Ectodermal cell (in vitro differentiated cells): ENCODE measurements at regions not wholly inside any gene's neighbourhood (a gene's known extent, or its start where the extent isn't known, plus 50 kb on each side); places are given as distances from the start of the nearest gene placed in this dataset.

Experiments
- H3K27ac ChIP-seq: 2 replicates; pipeline ENCODE4 v1.7.0; 2013; ENCODE audit warnings: mild to moderate bottlenecking, low read depth, low read length; ENCODE audit not compliant: insufficient read depth, poor library complexity, severe bottlenecking
- H3K27me3 ChIP-seq: 2 replicates; pipeline ENCODE4 v1.7.0; 2013; ENCODE audit warnings: mild to moderate bottlenecking, low read length; ENCODE audit not compliant: insufficient read depth, control insufficient read depth, poor library complexity, severe bottlenecking
- H3K36me3 ChIP-seq: one replicate; pipeline ENCODE4 v1.7.0; 2013; ENCODE audit warnings: low read length; ENCODE audit not compliant: control insufficient read depth, insufficient read depth
- H3K4me1 ChIP-seq: one replicate; pipeline ENCODE4 v1.7.0; 2013; ENCODE audit warnings: low read length; ENCODE audit not compliant: control insufficient read depth, insufficient read depth
- H3K4me3 ChIP-seq: 2 replicates; pipeline ENCODE4 v1.7.0; 2013; ENCODE audit warnings: low read depth, low read length, control low read depth; ENCODE audit not compliant: insufficient read depth
- H3K9me3 ChIP-seq: 2 replicates; pipeline ENCODE4 v1.7.0; 2013; ENCODE audit warnings: mild to moderate bottlenecking, low read length, moderate library complexity; ENCODE audit not compliant: control insufficient read depth
- WGBS, 2 experiments: methylation state at CpG; one replicate each; pipeline ENCODE4 v1.1.7; 2013; ENCODE audit warnings: missing lambda C conversion rate in 2 of 2; 5-methylcytosine and 5-hydroxymethylcytosine counted together

- no peak overlapping the region for H3K4me3 ChIP-seq
- H3K27ac ChIP-seq: no peak overlapping the region
- 50 to 56% methylated on average over 3 of the region's 3 CpGs for WGBS, 2 experiments
- H3K4me1 ChIP-seq: no peaks in the 10 kb centered on the region
- no peaks in the 10 kb centered on the region for H3K9me3 ChIP-seq
- no peaks in the 10 kb centered on the region for H3K27me3 ChIP-seq
- H3K36me3 ChIP-seq: no peaks in the 10 kb centered on the region
These were observed 150.0 kb upstream of the RMST start for GRCh38 chr12:97312570-97313135.

- WGBS, 2 experiments: 89 to 91% methylated on average over 2 of the region's 2 CpGs
- H3K9me3 ChIP-seq: no peaks in the 10 kb centered on the region
These were observed 149.0 kb upstream of the RMST start for GRCh38 chr12:97313471-97314190.

GRCh38 chr12:97316321-97316720 is 146.3 kb upstream of the RMST start:
- H3K27me3 ChIP-seq: no peaks in the 10 kb centered on the region
- no peaks in the 10 kb centered on the region for H3K4me1 ChIP-seq
- no peaks in the 10 kb centered on the region for H3K9me3 ChIP-seq
- no peak overlapping the region for H3K4me3 ChIP-seq
- no peak overlapping the region for H3K27ac ChIP-seq
- 91 to 93% methylated on average over 2 of the region's 2 CpGs for WGBS, 2 experiments
- H3K36me3 ChIP-seq: no peaks in the 10 kb centered on the region

More at GRCh38 chr12:97313471-97314190, 149.0 kb upstream of the RMST start:
- H3K27ac ChIP-seq: no peak overlapping the region
- H3K4me3 ChIP-seq: no peak overlapping the region
- H3K4me1 ChIP-seq: no peaks in the 10 kb centered on the region
- no peaks in the 10 kb centered on the region for H3K36me3 ChIP-seq
- H3K27me3 ChIP-seq: no peaks in the 10 kb centered on the region

GRCh38 chr12:97321621-97322020 is 141.0 kb upstream of the RMST start:
- H3K4me1 ChIP-seq: peaks cover 15% of the 10 kb centered on the region
- 94 to 97% methylated on average over 4 of the region's 4 CpGs for WGBS, 2 experiments
- H3K27ac ChIP-seq: no peak overlapping the region
- H3K36me3 ChIP-seq: no peaks in the 10 kb centered on the region
- no peaks in the 10 kb centered on the region for H3K27me3 ChIP-seq
- H3K9me3 ChIP-seq: no peaks in the 10 kb centered on the region
- no peak overlapping the region for H3K4me3 ChIP-seq

GRCh38 chr12:97322388-97322787 is 140.2 kb upstream of the RMST start:
- 73 to 97% methylated on average over 2 to 3 of the region's 4 CpGs for WGBS, 2 experiments
- Histone ChIP-seq H3K27ac (no peak overlapping the region), H3K4me1 (peaks cover 15% of the 10 kb centered on the region)

GRCh38 chr12:97323154-97323553 is 139.4 kb upstream of the RMST start:
- WGBS, 2 experiments: 68 to 72% methylated on average over 4 of the region's 4 CpGs
- no peak overlapping the region for H3K4me3 ChIP-seq
- no peaks in the 10 kb centered on the region for H3K9me3 ChIP-seq
- H3K36me3 ChIP-seq: no peaks in the 10 kb centered on the region
- no peak overlapping the region for H3K27ac ChIP-seq
- peaks cover 15% of the 10 kb centered on the region for H3K4me1 ChIP-seq
- no peaks in the 10 kb centered on the region for H3K27me3 ChIP-seq

More at GRCh38 chr12:97322388-97322787, 140.2 kb upstream of the RMST start:
- no peaks in the 10 kb centered on the region for H3K9me3 ChIP-seq
- H3K36me3 ChIP-seq: no peaks in the 10 kb centered on the region
- H3K27me3 ChIP-seq: no peaks in the 10 kb centered on the region
- no peak overlapping the region for H3K4me3 ChIP-seq

- Histone ChIP-seq H3K36me3 (no peaks in the 10 kb centered on the region), H3K27me3 (no peaks in the 10 kb centered on the region), H3K9me3 (no peaks in the 10 kb centered on the region), H3K4me1 (peaks cover 15% of the 10 kb centered on the region), H3K27ac (no peak overlapping the region), H3K4me3 (no peak overlapping the region)
- 67 to 69% methylated on average over 7 of the region's 7 CpGs for WGBS, 2 experiments
These were observed 138.1 kb upstream of the RMST start for GRCh38 chr12:97324471-97324870.

GRCh38 chr12:97335115-97335514 is 127.5 kb upstream of the RMST start:
- WGBS, 2 experiments: 89 to 93% methylated on average over 3 of the region's 4 CpGs
- Histone ChIP-seq H3K4me3 (no peak overlapping the region), H3K27ac (no peak overlapping the region), H3K4me1 (peaks cover 8% of the 10 kb centered on the region), H3K9me3 (no peaks in the 10 kb centered on the region), H3K27me3 (no peaks in the 10 kb centered on the region), H3K36me3 (no peaks in the 10 kb centered on the region)

GRCh38 chr12:97336900-97337751 is 125.5 kb upstream of the RMST start:
- H3K27ac ChIP-seq: no peak overlapping the region
- no peaks in the 10 kb centered on the region for H3K9me3 ChIP-seq
- 92 to 94% methylated on average over 7 of the region's 7 CpGs for whole genome bisulfite sequencing, 2 experiments
- H3K4me3 ChIP-seq: no peak overlapping the region
- peaks cover 8% of the 10 kb centered on the region for H3K4me1 ChIP-seq
- no peaks in the 10 kb centered on the region for H3K27me3 ChIP-seq
- H3K36me3 ChIP-seq: no peaks in the 10 kb centered on the region

GRCh38 chr12:97342130-97342529 is 120.5 kb upstream of the RMST start:
- Histone ChIP-seq H3K27ac (no peak overlapping the region), H3K9me3 (no peaks in the 10 kb centered on the region), H3K27me3 (no peaks in the 10 kb centered on the region), H3K36me3 (no peaks in the 10 kb centered on the region), H3K4me1 (peaks cover 4% of the 10 kb centered on the region), H3K4me3 (no peak overlapping the region)
- 68 to 78% methylated on average over 1 of the region's 1 CpG for WGBS, 2 experiments
